ENCODE measurements at regions not wholly inside any gene's neighbourhood (a gene's known extent, or its start where the extent isn't known, plus 50 kb on each side); places are given as distances from the start of the nearest gene placed in this dataset.

GRCh38 chr5:2291146-2291840 is 408.6 kb upstream of the IRX4 start:
- no peak for DNase-seq (ENCODE audit: low spot score)
- no peak for TF ChIP-seq CTCF (IDR thresholded peaks at IDR 0.05; ENCODE audit: extremely low read depth, missing control alignments)

- TF ChIP-seq CTCF (IDR thresholded peaks at IDR 0.05; ENCODE audit: extremely low read depth, missing control alignments), result no peak
- DNase-seq (ENCODE audit: low spot score), result no peak
Measured at GRCh38 chr5:2289380-2289779, 406.7 kb upstream of the IRX4 start.

- DNase-seq (ENCODE audit: low spot score), result no peak
- no peak for TF ChIP-seq CTCF (IDR thresholded peaks at IDR 0.05; ENCODE audit: extremely low read depth, missing control alignments)
Measured at GRCh38 chr5:2288968-2289367, 406.2 kb upstream of the IRX4 start.

- DNase-seq (ENCODE audit: low spot score), result no peak
- TF ChIP-seq CTCF (IDR thresholded peaks at IDR 0.05; ENCODE audit: extremely low read depth, missing control alignments), result no peak
Measured at GRCh38 chr5:2288466-2288865, 405.7 kb upstream of the IRX4 start.

- no peak for TF ChIP-seq CTCF (IDR thresholded peaks at IDR 0.05; ENCODE audit: extremely low read depth, missing control alignments)
- DNase-seq (ENCODE audit: low spot score), result no peak
Measured at GRCh38 chr5:2286250-2286649, 403.5 kb upstream of the IRX4 start.

- no peak for TF ChIP-seq CTCF (IDR thresholded peaks at IDR 0.05; ENCODE audit: extremely low read depth, missing control alignments)
- no peak for DNase-seq (ENCODE audit: low spot score)
Measured at GRCh38 chr5:2284678-2285077, 402.0 kb upstream of the IRX4 start.

GRCh38 chr5:2283481-2284045 is 400.8 kb upstream of the IRX4 start:
- no peak for DNase-seq (ENCODE audit: low spot score)
- no peak for TF ChIP-seq CTCF (IDR thresholded peaks at IDR 0.05; ENCODE audit: extremely low read depth, missing control alignments)

All from GM20000 (cell line).